ENCODE measurements at regions not wholly inside any gene's neighbourhood (a gene's known extent, or its start where the extent isn't known, plus 50 kb on each side); places are given as distances from the start of the nearest gene placed in this dataset.

DNA sequence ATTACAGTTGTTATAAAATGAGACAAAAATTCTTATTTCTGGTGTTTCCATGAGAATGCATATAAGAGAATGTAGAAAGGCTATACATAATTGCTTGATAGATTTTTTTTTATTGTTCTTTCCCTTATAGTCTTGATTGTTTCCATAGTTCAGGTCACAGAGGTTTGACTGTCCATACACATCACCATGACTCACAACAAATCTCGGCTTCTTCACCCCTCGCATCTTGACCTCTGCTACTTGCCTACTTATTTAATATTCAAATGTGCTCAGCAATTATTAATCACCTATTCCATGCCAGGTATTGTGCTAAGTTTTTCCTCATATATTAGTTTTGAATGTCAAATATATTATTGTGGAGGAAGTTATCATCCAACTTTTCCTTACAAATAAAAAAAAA is 789.6 kb downstream of the RNF144A start:
- no peak for TF ChIP-seq POLR2AphosphoS5 (IDR thresholded peaks at IDR 0.05; ENCODE audit: low read depth, low read length)
- no peak for TF ChIP-seq SIN3A (IDR thresholded peaks at IDR 0.05; ENCODE audit: borderline replicate concordance, insufficient read depth, low read length)
- no peak for TF ChIP-seq REST (IDR thresholded peaks at IDR 0.05; ENCODE audit: insufficient read depth in 1 of 2, low read depth in 2 of 2, low read length in 2 of 2)
- TF ChIP-seq FOXP2 (optimal IDR thresholded peaks at IDR 0.05; ENCODE audit: borderline replicate concordance, extremely low read depth, extremely low read length, insufficient read depth): no peak
- no peak for TF ChIP-seq TAF1 (IDR thresholded peaks at IDR 0.05; ENCODE audit: borderline replicate concordance, insufficient read depth, low read length)
